ENCODE measurements at regions not wholly inside any gene's neighbourhood (a gene's known extent, or its start where the extent isn't known, plus 50 kb on each side); places are given as distances from the start of the nearest gene placed in this dataset.

DNA sequence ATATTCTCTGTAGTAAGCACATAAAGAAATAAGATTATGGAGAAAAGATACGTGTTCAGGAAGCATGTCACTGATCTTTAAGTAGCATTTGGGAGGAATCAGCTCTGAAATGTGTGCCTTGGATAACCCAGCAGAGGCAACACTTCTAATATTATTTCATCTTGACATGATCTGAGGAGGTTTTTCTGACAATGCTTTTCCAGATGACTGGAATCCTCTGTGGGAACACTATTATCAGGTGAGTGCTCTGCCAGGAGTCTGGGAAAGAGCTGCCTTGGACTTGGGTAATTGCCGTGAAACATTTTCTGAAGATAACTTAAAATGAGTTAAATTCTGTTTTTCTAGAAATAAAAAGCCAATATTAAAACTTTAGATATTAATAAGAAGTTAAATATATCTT, 78.2 kb upstream of the QRFPR start:
- no peak overlapping the region for H3K4me3 ChIP-seq (ENCODE audit: low read length)
- TF ChIP-seq, protein P1, sequence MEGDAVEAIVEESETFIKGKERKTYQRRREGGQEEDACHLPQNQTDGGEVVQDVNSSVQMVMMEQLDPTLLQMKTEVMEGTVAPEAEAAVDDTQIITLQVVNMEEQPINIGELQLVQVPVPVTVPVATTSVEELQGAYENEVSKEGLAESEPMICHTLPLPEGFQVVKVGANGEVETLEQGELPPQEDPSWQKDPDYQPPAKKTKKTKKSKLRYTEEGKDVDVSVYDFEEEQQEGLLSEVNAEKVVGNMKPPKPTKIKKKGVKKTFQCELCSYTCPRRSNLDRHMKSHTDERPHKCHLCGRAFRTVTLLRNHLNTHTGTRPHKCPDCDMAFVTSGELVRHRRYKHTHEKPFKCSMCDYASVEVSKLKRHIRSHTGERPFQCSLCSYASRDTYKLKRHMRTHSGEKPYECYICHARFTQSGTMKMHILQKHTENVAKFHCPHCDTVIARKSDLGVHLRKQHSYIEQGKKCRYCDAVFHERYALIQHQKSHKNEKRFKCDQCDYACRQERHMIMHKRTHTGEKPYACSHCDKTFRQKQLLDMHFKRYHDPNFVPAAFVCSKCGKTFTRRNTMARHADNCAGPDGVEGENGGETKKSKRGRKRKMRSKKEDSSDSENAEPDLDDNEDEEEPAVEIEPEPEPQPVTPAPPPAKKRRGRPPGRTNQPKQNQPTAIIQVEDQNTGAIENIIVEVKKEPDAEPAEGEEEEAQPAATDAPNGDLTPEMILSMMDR (conservative IDR thresholded peaks at IDR 0.05; ENCODE audit: low read length): no peak
- DNase-seq (ENCODE audit: low read depth): no peak

DNA sequence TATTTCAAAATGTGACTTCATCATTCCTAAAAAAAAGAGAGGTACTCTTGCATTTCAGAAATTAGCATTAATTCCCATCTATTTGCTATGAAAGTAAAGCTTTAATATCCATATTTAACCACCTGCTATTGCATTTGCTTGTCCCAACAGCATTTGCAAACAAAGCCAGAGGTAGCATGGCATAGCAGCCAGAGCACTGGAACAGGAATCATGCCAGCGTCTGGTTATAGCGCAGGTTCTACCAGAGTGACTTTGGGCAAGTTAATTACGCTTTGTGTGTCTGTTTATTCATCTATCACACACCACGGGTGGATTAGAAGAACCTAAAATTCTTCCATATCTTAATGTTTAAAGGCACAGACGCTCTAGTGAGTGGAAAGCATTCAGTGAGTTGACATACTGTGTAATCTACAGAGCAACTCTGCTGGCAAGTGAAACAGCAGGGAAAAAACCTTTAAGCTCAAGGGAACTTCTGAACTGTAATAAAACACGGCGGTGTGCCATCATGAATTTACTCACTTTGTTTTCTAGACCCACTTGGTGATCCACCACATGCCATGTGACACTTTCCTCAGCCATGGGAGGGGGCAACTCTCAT, 76.6 kb upstream of the QRFPR start:
- H3K4me3 ChIP-seq (ENCODE audit: low read length): no peak overlapping the region
- DNase-seq (ENCODE audit: low read depth): no peak
- TF ChIP-seq, protein P1 (conservative IDR thresholded peaks at IDR 0.05; ENCODE audit: low read length): no peak

DNA sequence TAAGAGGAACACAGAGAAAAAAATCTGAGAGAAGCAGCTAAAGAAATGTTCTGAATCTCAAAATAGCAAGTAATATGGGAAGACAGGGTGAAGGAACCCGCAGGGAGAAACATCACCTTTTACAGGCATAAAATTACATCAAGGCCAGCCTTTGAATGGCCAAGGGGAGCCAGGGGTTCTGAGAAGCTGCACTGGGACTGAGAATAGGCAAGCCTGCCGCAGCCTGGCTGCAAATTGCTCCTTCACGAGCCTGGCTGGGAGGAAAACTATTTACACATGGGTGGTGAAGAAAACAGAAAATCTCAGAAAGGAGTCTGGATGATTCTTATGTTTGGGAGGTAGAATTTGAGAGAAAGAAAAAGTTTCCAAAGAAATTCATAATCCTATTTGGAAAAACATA, 74.5 kb upstream of the QRFPR start:
- DNase-seq (ENCODE audit: low read depth): no peak
- H3K4me3 ChIP-seq (ENCODE audit: low read length): no peak overlapping the region
- TF ChIP-seq, protein P1 (conservative IDR thresholded peaks at IDR 0.05; ENCODE audit: low read length): no peak

DNA sequence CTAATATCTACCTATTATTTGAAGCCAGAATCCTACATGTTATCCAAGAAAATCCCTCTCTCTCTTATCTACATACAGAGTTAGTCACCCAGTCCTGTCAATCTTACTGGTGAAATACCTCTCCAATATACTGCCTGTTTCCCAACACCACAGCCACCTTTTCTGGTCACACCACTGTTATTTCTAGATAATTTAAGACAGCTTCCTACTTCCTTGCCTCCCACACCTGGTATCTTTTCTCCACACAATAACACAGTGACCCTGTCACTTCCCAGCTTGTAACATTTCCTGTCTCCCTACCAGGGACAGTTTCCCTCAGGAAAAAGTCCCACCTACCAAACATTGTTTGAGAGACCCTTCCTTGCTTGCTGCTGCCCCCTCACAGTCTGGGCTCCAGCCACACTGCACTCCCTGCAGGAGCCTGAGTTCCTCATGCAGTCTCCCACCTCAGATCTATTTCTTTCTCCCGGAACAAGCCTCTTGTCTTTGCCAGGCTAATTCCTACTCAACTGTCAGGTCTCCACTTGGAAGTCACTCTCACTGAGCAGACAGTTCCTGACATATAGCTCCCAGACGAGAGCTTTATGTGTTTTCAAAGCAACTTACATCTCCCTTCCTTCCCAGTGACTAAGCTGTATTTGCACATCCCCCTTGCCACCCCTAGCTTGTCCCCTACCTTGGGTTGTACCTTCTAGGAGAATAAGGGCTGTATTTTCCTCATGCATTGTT, 73.6 kb upstream of the QRFPR start:
- no peak overlapping the region for H3K4me3 ChIP-seq (ENCODE audit: low read length)
- TF ChIP-seq, protein P1 (conservative IDR thresholded peaks at IDR 0.05; ENCODE audit: low read length): no peak
- DNase-seq (ENCODE audit: low read depth): no peak

DNA sequence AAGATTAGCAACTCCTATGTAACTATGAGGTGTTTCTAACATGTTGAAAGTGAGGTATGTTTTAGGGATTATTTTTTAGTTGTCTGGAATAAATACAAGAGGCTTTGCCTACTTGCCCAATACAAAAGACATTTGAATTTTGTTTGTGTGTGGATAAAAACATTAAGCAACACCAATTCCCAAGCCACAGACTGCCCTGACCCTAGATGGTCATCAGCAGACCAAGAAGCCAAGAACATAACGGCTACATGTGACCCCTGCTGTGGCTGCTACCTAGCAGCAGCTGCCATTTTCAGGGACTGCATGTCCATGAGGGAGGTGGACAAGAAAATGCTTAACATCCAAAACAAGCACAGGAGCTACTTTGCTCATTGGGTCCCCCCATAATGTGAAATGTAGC, 70.5 kb upstream of the QRFPR start:
- TF ChIP-seq, protein P1 (conservative IDR thresholded peaks at IDR 0.05; ENCODE audit: low read length): no peak
- no peak for DNase-seq (ENCODE audit: low read depth)
- no peak overlapping the region for H3K4me3 ChIP-seq (ENCODE audit: low read length)

DNA sequence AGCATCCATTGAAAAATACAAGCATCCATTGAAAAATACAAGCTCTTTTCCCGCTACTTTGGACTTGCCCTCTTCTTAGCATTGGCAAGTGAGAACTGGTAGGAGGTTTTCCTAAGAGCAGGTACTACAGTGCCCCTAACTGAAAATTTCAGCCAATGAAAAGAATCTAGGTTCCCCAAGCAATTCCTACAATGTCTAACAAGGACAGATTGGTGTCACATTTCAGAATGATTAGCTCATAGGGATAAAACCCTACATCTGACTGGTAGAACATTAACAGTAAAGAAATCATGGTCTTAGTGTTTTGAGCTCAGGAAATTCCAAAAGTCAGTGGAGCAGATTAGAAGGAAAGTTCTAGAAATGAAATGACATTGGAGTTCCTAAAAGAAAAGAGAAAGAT, 68.6 kb upstream of the QRFPR start:
- H3K4me3 ChIP-seq (ENCODE audit: low read length): no peak overlapping the region
- DNase-seq (ENCODE audit: low read depth): no peak
- TF ChIP-seq, protein P1 (conservative IDR thresholded peaks at IDR 0.05; ENCODE audit: low read length): no peak

GRCh38 chr4:121448231-121448630, 67.4 kb upstream of the QRFPR start:
- TF ChIP-seq, protein P1 (conservative IDR thresholded peaks at IDR 0.05; ENCODE audit: low read length): no peak
- DNase-seq (ENCODE audit: low read depth): no peak

More at GRCh38 chr4:121448231-121448630, 67.4 kb upstream of the QRFPR start:
- H3K4me3 ChIP-seq (ENCODE audit: low read length): no peak overlapping the region

Measured in AG10803 (cell line).